ENCODE measurements at regions not wholly inside any gene's neighbourhood (a gene's known extent, or its start where the extent isn't known, plus 50 kb on each side); places are given as distances from the start of the nearest gene placed in this dataset.
A peak's percentile ranks its signal among the peaks of the same experiment; 100 is the strongest.

DNA sequence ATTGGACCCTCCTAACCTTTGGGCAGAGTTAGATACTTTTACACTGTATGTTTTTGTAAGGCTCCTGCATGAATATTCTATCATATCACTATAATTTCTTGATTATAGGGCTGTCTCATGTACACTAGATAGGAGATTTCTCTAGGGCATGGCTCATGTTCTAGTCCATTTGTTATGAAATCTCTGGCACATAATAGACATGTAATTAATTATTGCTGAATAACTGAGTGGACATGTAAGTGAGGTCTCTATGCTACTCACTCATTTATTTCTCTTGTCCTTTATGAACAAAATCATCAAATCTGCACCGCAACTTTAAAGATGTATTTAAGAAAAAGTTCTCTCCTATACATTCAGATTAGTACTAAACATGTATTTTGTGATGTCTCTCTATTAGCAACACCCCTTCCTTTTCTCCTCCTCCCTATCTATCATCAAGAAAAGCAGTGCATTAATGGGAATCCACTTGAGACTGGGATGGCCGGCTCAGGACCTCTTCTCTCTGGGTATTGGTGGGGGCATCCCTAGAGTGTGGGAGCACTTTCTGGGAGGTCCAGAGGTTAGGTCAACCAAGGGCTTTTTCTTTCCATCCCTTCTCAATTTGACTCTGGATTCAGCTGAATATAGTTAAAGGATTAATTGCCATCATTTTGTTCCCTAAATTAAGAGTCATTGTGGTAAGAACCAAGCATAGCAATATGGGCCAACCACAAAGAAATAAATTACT is 168.0 kb upstream of the HMGA2 start:
- DNase-seq (no peak), ATAC-seq (peak; percentile 25)
- peak overlapping the region; percentile 54 for H3K4me2 ChIP-seq (ENCODE audit: low read length)
- TSS peak; percentile 85 for BruUV-seq (replicated peaks)
- ChIA-PET CTCF (no interaction called here), POLR2A (ENCODE audit: unreplicated experiment) (interaction anchor here (0.6 to 1.5 kb wide), 2 partner anchors 25 to 47 kb away, joined by 3 to 5 read pairs; no protein-coding TSS in a partner anchor)
- no peaks in the 10 kb centered on the region for H3K27me3 ChIP-seq (ENCODE audit: low read length)
- no peaks in the 10 kb centered on the region for H3K9me2 ChIP-seq (replicated peaks; ENCODE audit: low read length)
- no peaks in the 10 kb centered on the region for H3K9me3 ChIP-seq (ENCODE audit: low read length)
- intact Hi-C loops (cut with micrococcal nuclease), result loop anchor here (2.0 kb wide), 1 partner anchor 48 kb away; no protein-coding TSS in a partner anchor
- H3K79me2 ChIP-seq (ENCODE audit: low read length), result peaks cover 11% of the 10 kb centered on the region; the same call in 1 of the 2 replicates
- H4K20me1 ChIP-seq (ENCODE audit: low read length), result no peaks in the 10 kb centered on the region
- no peak overlapping the region for H2AFZ ChIP-seq (ENCODE audit: low read length)
- H3K4me1 ChIP-seq (ENCODE audit: insufficient read depth, low read length), result peaks cover 35% of the 10 kb centered on the region
- peaks cover 13% of the 10 kb centered on the region for H3F3A ChIP-seq (ENCODE audit: low read length, unreplicated experiment)
- peak overlapping the region; percentile 91 for H3K9ac ChIP-seq (ENCODE audit: low read length)
- H3K4me3 ChIP-seq (ENCODE audit: low read length), result no peak overlapping the region
- H3K27ac ChIP-seq (ENCODE audit: low read length), result peak overlapping the region; percentile 99
- H3K36me3 ChIP-seq (ENCODE audit: low read depth, low read length), result no peaks in the 10 kb centered on the region
- TF ChIP-seq CTCF (conservative IDR thresholded peaks at IDR 0.05; ENCODE audit: low read depth, low read length) (no peak), EZH2phosphoT487 (IDR thresholded peaks at IDR 0.05; ENCODE audit: borderline replicate concordance, low read length) (no peak), EZH2 (IDR thresholded peaks at IDR 0.05; ENCODE audit: low read length, unreplicated experiment) (no peak)

GRCh38 chr12:65656891-65657351 is 167.4 kb upstream of the HMGA2 start:
- peak; percentile 85 for ATAC-seq
- BruUV-seq (replicated peaks), result no TSS peak
- intact Hi-C loops (cut with micrococcal nuclease), result loop anchor here (1.0 to 2.0 kb wide), 5 partner anchors 8 to 167 kb away; partner anchors contain the start of gene HMGA2

More at GRCh38 chr12:65656891-65657351, 167.4 kb upstream of the HMGA2 start:
- Histone ChIP-seq H3K4me2 (ENCODE audit: low read length) (peak overlapping the region; percentile 71), H4K20me1 (ENCODE audit: low read length) (no peaks in the 10 kb centered on the region), H3K36me3 (ENCODE audit: low read depth, low read length) (no peaks in the 10 kb centered on the region), H3K4me3 (ENCODE audit: low read length) (no peak overlapping the region), H3K9me2 (replicated peaks; ENCODE audit: low read length) (no peaks in the 10 kb centered on the region), H3K4me1 (ENCODE audit: insufficient read depth, low read length) (peaks cover 35% of the 10 kb centered on the region), H3K9me3 (ENCODE audit: low read length) (no peaks in the 10 kb centered on the region), H3K27ac (ENCODE audit: low read length) (peak overlapping the region; percentile 99), H3F3A (ENCODE audit: low read length, unreplicated experiment) (peaks cover 13% of the 10 kb centered on the region), H3K9ac (ENCODE audit: low read length) (peak overlapping the region; percentile 94), H3K27me3 (ENCODE audit: low read length) (no peaks in the 10 kb centered on the region), H2AFZ (ENCODE audit: low read length) (no peak overlapping the region), H3K79me2 (ENCODE audit: low read length) (peaks cover 11% of the 10 kb centered on the region; the same call in 1 of the 2 replicates)
- TF ChIP-seq CTCF (conservative IDR thresholded peaks at IDR 0.05; ENCODE audit: low read depth, low read length) (no peak), EZH2 (IDR thresholded peaks at IDR 0.05; ENCODE audit: low read length, unreplicated experiment) (no peak), EZH2phosphoT487 (IDR thresholded peaks at IDR 0.05; ENCODE audit: borderline replicate concordance, low read length) (no peak)
- DNase-seq, result peak; percentile 99
- POLR2A ChIA-PET (ENCODE audit: unreplicated experiment), result interaction anchor here (0.6 to 1.5 kb wide), 4 partner anchors 17 to 145 kb away, joined by 3 to 5 read pairs (median 5); no protein-coding TSS in a partner anchor
- CTCF ChIA-PET, result no interaction called here
